A673 (cell line): ENCODE measurements at regions not wholly inside any gene's neighbourhood (a gene's known extent, or its start where the extent isn't known, plus 50 kb on each side); places are given as distances from the start of the nearest gene placed in this dataset.

ENCODE experiments used
- BruUV-seq: library from RNA; stranded (reverse); fragments of 400-500 nt; replicated peaks from 2 replicates; lab custom pipeline; 2021; lab: Mats Ljungman, UMichigan
- CTCF ChIA-PET: fragments of 300-600 bp; sonication (Branson Sonifier 250); formaldehyde crosslinking; loops from one replicate; lab custom pipeline; 2022; ENCODE audit warnings: antibody characterized with exemption; lab: Charles Lee
- POLR2A ChIA-PET: fragments of 300-600 bp; sonication (Branson Sonifier 250); formaldehyde crosslinking; loops from one replicate; lab custom pipeline; 2022; ENCODE audit warnings: antibody characterized with exemption; ENCODE audit not compliant: low non-redundant PET; lab: Charles Lee
- DNase-seq: peaks from one replicate; pipeline ENCODE4 v3.0.0-alpha.2; 2015; ENCODE audit warnings: low spot score
- H3K27ac ChIP-seq: fragments of 200-600 bp; sonication (generic); 2 replicates; pipeline ENCODE4 v1.5.1; 2016; ENCODE audit warnings: mixed run types, low read depth, mild to moderate bottlenecking, mixed read lengths, antibody characterized with exemption, low read length; ENCODE audit not compliant: poor library complexity, severe bottlenecking
- H3K27me3 ChIP-seq: fragments of 200-600 bp; sonication (generic); replicated peaks from 2 replicates; pipeline ENCODE4 v1.6.1; 2017; ENCODE audit warnings: mixed run types, low read depth, mild to moderate bottlenecking, mixed read lengths, antibody characterized with exemption, low read length; ENCODE audit not compliant: insufficient read depth, poor library complexity
- H3K36me3 ChIP-seq: fragments of 200-600 bp; sonication (generic); 2 replicates; pipeline ENCODE4 v1.6.1; 2016; ENCODE audit warnings: mixed run types, mild to moderate bottlenecking, mixed read lengths, antibody characterized with exemption, low read length; ENCODE audit not compliant: insufficient read depth, poor library complexity, severe bottlenecking
- H3K4me1 ChIP-seq: fragments of 200-600 bp; sonication (generic); 2 replicates; pipeline ENCODE4 v1.6.1; 2017; ENCODE audit warnings: mixed run types, mild to moderate bottlenecking, mixed read lengths, antibody characterized with exemption, low read length; ENCODE audit not compliant: insufficient read depth, poor library complexity, severe bottlenecking
- H3K4me3 ChIP-seq: fragments of 200-600 bp; sonication (generic); 2 replicates; pipeline ENCODE4 v1.5.1; 2016; ENCODE audit warnings: low read depth, mixed run types, mild to moderate bottlenecking, mixed read lengths, low read length; ENCODE audit not compliant: poor library complexity, severe bottlenecking
- H3K9me3 ChIP-seq: fragments of 200-600 bp; sonication (generic); 2 replicates; pipeline ENCODE4 v1.6.1; 2016; ENCODE audit warnings: mixed run types, low read depth, mild to moderate bottlenecking, mixed read lengths, antibody characterized with exemption, low read length; ENCODE audit not compliant: poor library complexity, severe bottlenecking
- CTCF ChIP-seq: fragments of 300-800, 200-600 bp; sonication (generic); conservative IDR thresholded peaks from 2 replicates; pipeline ENCODE4 v1.5.1; 2017; ENCODE audit warnings: low read depth, mild to moderate bottlenecking, antibody characterized with exemption, low read length, moderate library complexity, mixed read lengths
- EZH2 ChIP-seq: fragments of 200-600 bp; sonication (generic); IDR thresholded peaks from 2 replicates; pipeline ENCODE4 v1.6.1; 2017; ENCODE audit warnings: borderline replicate concordance, low read depth, mild to moderate bottlenecking, mixed read lengths, antibody characterized with exemption, low read length; ENCODE audit not compliant: poor library complexity, severe bottlenecking
- intact Hi-C: fragments of 100-400 bp; cut with micrococcal nuclease; formaldehyde crosslinking; loops from one replicate; pipeline ENCODE4 v1.10.0; 2022; ENCODE audit not compliant: unreplicated experiment

GRCh38 chr13:22252281-22252830, 581.5 kb downstream of the FGF9 start:
- no peak for DNase-seq
- Histone ChIP-seq H3K4me3 (no peak overlapping the region), H3K27ac (no peak overlapping the region), H3K36me3 (no peaks in the 10 kb centered on the region), H3K27me3 (no peaks in the 10 kb centered on the region), H3K4me1 (no peaks in the 10 kb centered on the region), H3K9me3 (no peaks in the 10 kb centered on the region)
- intact Hi-C loops = no loop called here
- no TSS peak for BruUV-seq
- ChIA-PET CTCF (no interaction called here), POLR2A (no interaction called here)
- TF ChIP-seq CTCF (no peak), EZH2 (no peak)

GRCh38 chr13:22253107-22253506, 582.2 kb downstream of the FGF9 start:
- no peak overlapping the region for H3K4me3 ChIP-seq
- ChIA-PET POLR2A (no interaction called here), CTCF (no interaction called here)
- H3K27me3 ChIP-seq = no peaks in the 10 kb centered on the region
- intact Hi-C loops = no loop called here
- no TSS peak for BruUV-seq
- H3K36me3 ChIP-seq = no peaks in the 10 kb centered on the region
- H3K9me3 ChIP-seq = no peaks in the 10 kb centered on the region
- TF ChIP-seq EZH2 = no peak
- TF ChIP-seq CTCF = no peak
- no peak for DNase-seq
- H3K27ac ChIP-seq = no peak overlapping the region
- H3K4me1 ChIP-seq = no peaks in the 10 kb centered on the region

GRCh38 chr13:22256111-22256639, 585.3 kb downstream of the FGF9 start:
- H3K27me3 ChIP-seq = no peaks in the 10 kb centered on the region
- H3K27ac ChIP-seq = no peak overlapping the region
- no peak overlapping the region for H3K4me3 ChIP-seq
- TF ChIP-seq EZH2 (no peak), CTCF (0 out of 2 replicates have a peak, but pooled peaks have one; percentile 21)
- BruUV-seq = no TSS peak
- no peak for DNase-seq
- no peaks in the 10 kb centered on the region for H3K4me1 ChIP-seq
- intact Hi-C loops = no loop called here
- H3K9me3 ChIP-seq = no peaks in the 10 kb centered on the region
- H3K36me3 ChIP-seq = no peaks in the 10 kb centered on the region
- ChIA-PET CTCF (no interaction called here), POLR2A (no interaction called here)
